A549 (cell line): ENCODE measurements at regions not wholly inside any gene's neighbourhood (a gene's known extent, or its start where the extent isn't known, plus 50 kb on each side); places are given as distances from the start of the nearest gene placed in this dataset.
A peak's percentile ranks its signal among the peaks of the same experiment; 100 is the strongest.

Experiments
- ATAC-seq, 2 experiments: fragments of 200-7000 bp in 1 of 2; fragments of >200 bp in 1 of 2; cut with Nextera tagmentation in 1 of 2; cut with Tn5 transposase in 1 of 2; 3 replicates each; pipeline versions ENCODE4 v1.8.0 to v1.9.1; 2018 to 2020; ENCODE audit warnings: mild to moderate bottlenecking in 1 of 2, moderate library complexity in 1 of 2
- CTCF ChIA-PET: fragments of 300-600 bp; sonication (Branson Sonifier 250); formaldehyde crosslinking; extraction: SDS; loops from one replicate; lab custom pipeline; 2021; ENCODE audit warnings: antibody characterized with exemption, inconsistent platforms; lab: Yijun Ruan, JAX
- POLR2A ChIA-PET: fragments of 350-600 bp; formaldehyde crosslinking; extraction: SDS; loops from one replicate; lab custom pipeline; 2021; ENCODE audit warnings: antibody characterized with exemption, inconsistent platforms; lab: Yijun Ruan, JAX
- DNase-seq, 2 experiments: peaks; one replicate each; pipeline versions ENCODE4 v3.0.0 to v3.0.0-alpha.2; 2011 to 2016; ENCODE audit warnings: low read depth in 1 of 2, low spot score in 1 of 2
- FAIRE-seq: peaks from 2 replicates; lab custom pipeline; 2011; peaks lifted over from hg19 to GRCh38; lab: Jason Lieb, UNC
- H3K27ac ChIP-seq, 2 experiments: fragments of >200 bp; sonication (Bioruptor Twin); formaldehyde crosslinking; 3 replicates each; pipeline ENCODE4 v1.5.1; 2016 to 2017
- H3K4me1 ChIP-seq: fragments of >200 bp; sonication (Bioruptor Twin); formaldehyde crosslinking; 3 replicates; pipeline ENCODE4 v1.6.1; 2016
- H3K4me2 ChIP-seq: fragments of >200 bp; sonication (Bioruptor Twin); formaldehyde crosslinking; 3 replicates; pipeline ENCODE4 v1.6.1; 2016
- H3K4me3 ChIP-seq: fragments of >200 bp; sonication (Bioruptor Twin); formaldehyde crosslinking; 3 replicates; pipeline ENCODE4 v1.5.1; 2016
- H3K9me3 ChIP-seq: fragments of >200 bp; sonication (Bioruptor Twin); formaldehyde crosslinking; 3 replicates; pipeline ENCODE4 v1.6.1; 2016
- ESRRA ChIP-seq: fragments of 150-350 bp; IDR thresholded peaks from 2 replicates; pipeline ENCODE4 v1.6.1; 2014; ENCODE audit warnings: mild to moderate bottlenecking, low read length, borderline replicate concordance
- FOXS1 ChIP-seq: fragments of 250-450 bp; sonication (Bioruptor Pico); IDR thresholded peaks from 2 replicates; pipeline ENCODE4 v1.5.0; 2020; ENCODE audit warnings: mild to moderate bottlenecking, moderate library complexity
- GATA3 ChIP-seq: IDR thresholded peaks from 2 replicates; pipeline ENCODE4 v1.6.1; 2012; ENCODE audit warnings: borderline replicate concordance
- HEYL ChIP-seq: fragments of 250-450 bp; sonication (Bioruptor Pico); IDR thresholded peaks from 2 replicates; pipeline ENCODE4 v1.8.0; 2021; ENCODE audit warnings: mild to moderate bottlenecking, moderate library complexity
- HMGXB4 ChIP-seq: fragments of 250-450 bp; sonication (Bioruptor Pico); IDR thresholded peaks from 2 replicates; pipeline ENCODE4 v1.5.0; 2021; ENCODE audit warnings: mild to moderate bottlenecking, moderate library complexity, borderline replicate concordance
- HOXB5 ChIP-seq: fragments of 250-450 bp; sonication (Bioruptor Pico); IDR thresholded peaks from 2 replicates; pipeline ENCODE4 v1.5.0; 2020; ENCODE audit warnings: mild to moderate bottlenecking, moderate library complexity
- JUN ChIP-seq, 2 experiments: fragments of >200 bp; sonication (Bioruptor Twin); formaldehyde crosslinking; IDR thresholded peaks; 2 replicates in 1 of 2; 3 replicates in 1 of 2; pipeline ENCODE4 v1.6.1; 2016 to 2017
- JUNB ChIP-seq: fragments of >200 bp; sonication (Bioruptor Twin); formaldehyde crosslinking; IDR thresholded peaks from 2 replicates; pipeline ENCODE4 v1.6.1; 2016
- KDM1A ChIP-seq: fragments of 200-600 bp; sonication (generic); IDR thresholded peaks from 2 replicates; pipeline ENCODE4 v1.6.1; 2016; ENCODE audit warnings: low read depth, mild to moderate bottlenecking
- NPAS2 ChIP-seq: fragments of 250-450 bp; sonication (Bioruptor Pico); IDR thresholded peaks from 2 replicates; pipeline ENCODE4 v1.8.0; 2022; ENCODE audit warnings: mild to moderate bottlenecking, moderate library complexity, borderline replicate concordance
- RCOR1 ChIP-seq: fragments of 150-350 bp; IDR thresholded peaks from 2 replicates; pipeline ENCODE4 v1.6.1; 2014; ENCODE audit warnings: antibody characterized with exemption, low read length, low read depth
- REST ChIP-seq: fragments of 200-600 bp; sonication (generic); IDR thresholded peaks from 2 replicates; pipeline ENCODE4 v1.6.1; 2016; ENCODE audit warnings: antibody characterized with exemption, mild to moderate bottlenecking, moderate library complexity
- RFX5 ChIP-seq: fragments of 450-650 bp; IDR thresholded peaks from 2 replicates; pipeline ENCODE4 v1.7.1; 2014; ENCODE audit warnings: antibody characterized with exemption, mild to moderate bottlenecking, moderate library complexity
- TP53 ChIP-seq: fragments of 250-450 bp; sonication (Bioruptor Pico); IDR thresholded peaks from 2 replicates; pipeline ENCODE4 v1.5.0; 2021; ENCODE audit warnings: mild to moderate bottlenecking, moderate library complexity
- ZSCAN20 ChIP-seq: fragments of 250-450 bp; sonication (Bioruptor Pico); IDR thresholded peaks from 2 replicates; pipeline ENCODE4 v1.8.0; 2022; ENCODE audit warnings: mild to moderate bottlenecking, moderate library complexity
- WGBS: methylation state at CpG from one replicate; pipeline ENCODE4 v1.1.6; 2017; ENCODE audit errors: missing lambda C conversion rate; 5-methylcytosine and 5-hydroxymethylcytosine counted together

GRCh38 chr6:14664621-14665315 is 547.2 kb downstream of the CD83 start (continued):
- no peak for TF ChIP-seq HMGXB4 (CRISPR knock-in tag)
- no peak for TF ChIP-seq ESRRA
- TF ChIP-seq HEYL (CRISPR knock-in tag) = no peak

- Histone ChIP-seq H3K9me3 (no peaks in the 10 kb centered on the region), H3K4me1 (0 out of 3 replicates have a peak, but pooled peaks cover 1% of the 10 kb centered on the region), H3K4me3 (no peak overlapping the region), H3K27ac (peak overlapping the region in 1 of 2 experiments; percentile 9; a peak in 1 of 6 replicates), H3K4me2 (no peak overlapping the region)
- DNase-seq (peak in 1 of 2 experiments; percentile 20), ATAC-seq (peak in 1 of 2 experiments; percentile 56; a peak in 3 of 6 replicates), FAIRE-seq (no peak)
- POLR2A ChIA-PET = no interaction called here
- CTCF ChIA-PET = no interaction called here
- TF ChIP-seq TP53 (CRISPR knock-in tag) (no peak), KDM1A (no peak), JUNB (no peak), FOXS1 (no peak)
- WGBS = 61% methylated on average over 10 of the region's 11 CpGs
Observed at GRCh38 chr6:14665827-14666724, 548.5 kb downstream of the CD83 start.

- POLR2A ChIA-PET = no interaction called here
- no peak for TF ChIP-seq HEYL (CRISPR knock-in tag)
- no peak for TF ChIP-seq GATA3
- no peak for TF ChIP-seq HOXB5 (CRISPR knock-in tag)
- no peak for TF ChIP-seq RCOR1
- no peak for TF ChIP-seq RFX5
- no peak for TF ChIP-seq REST
- TF ChIP-seq ZSCAN20 (CRISPR knock-in tag) = no peak
- no peak for TF ChIP-seq JUN (IDR thresholded peaks at IDR 0.05)
- no peak for TF ChIP-seq HMGXB4 (CRISPR knock-in tag)
- no peak for TF ChIP-seq NPAS2 (CRISPR knock-in tag)
- TF ChIP-seq, all 56 proteins: peak for 0
Observed at GRCh38 chr6:14670806-14671205, 553.2 kb downstream of the CD83 start.

More at GRCh38 chr6:14670806-14671205, 553.2 kb downstream of the CD83 start:
- DNase-seq = no peak
- FAIRE-seq = no peak
- CTCF ChIA-PET = interaction anchor here (0.6 kb wide), 1 partner anchor 534 kb away, joined by 4 read pairs; no protein-coding TSS in a partner anchor
- Histone ChIP-seq H3K27ac (no peak overlapping the region), H3K4me1 (peaks cover 2% of the 10 kb centered on the region; the same call in 1 of the 3 replicates), H3K4me2 (no peak overlapping the region), H3K9me3 (no peaks in the 10 kb centered on the region), H3K4me3 (no peak overlapping the region)
- 85% methylated on average over 7 of the region's 7 CpGs for WGBS
- no peak for ATAC-seq
